Activated CD8-positive, alpha-beta T cell treated with anti-CD3 and anti-CD28 coated beads, Interleukin-2, amount 10 ng/mL, durations not matched to agents 7 days and 5 days (primary cell): ENCODE measurements at regions not wholly inside any gene's neighbourhood (a gene's known extent, or its start where the extent isn't known, plus 50 kb on each side); places are given as distances from the start of the nearest gene placed in this dataset.

ENCODE experiments used
- ATAC-seq: fragments of 150-1000 bp; cut with Tn5 transposase; one replicate; pipeline ENCODE4 v1.10.0; 2021; ENCODE audit warnings: moderate library complexity
- CTCF ChIA-PET: fragments of 350-600 bp; sonication (Branson Sonifier 250); formaldehyde crosslinking; loops from one replicate; lab custom pipeline; 2021; ENCODE audit warnings: antibody characterized with exemption; lab: Charles Lee
- POLR2A ChIA-PET: fragments of 350-600 bp; sonication (Branson Sonifier 250); formaldehyde crosslinking; loops from one replicate; lab custom pipeline; 2021; ENCODE audit warnings: antibody characterized with exemption; lab: Charles Lee
- DNase-seq: peaks from one replicate; pipeline ENCODE4 v3.0.0-alpha.2; 2020
- H3K27ac Mint-ChIP-seq: one replicate; pipeline ENCODE4 v1.8.0; 2021; ENCODE audit warnings: mild to moderate bottlenecking, mixed read lengths
- H3K27me3 Mint-ChIP-seq: one replicate; pipeline ENCODE4 v1.8.0; 2021; ENCODE audit warnings: low read depth, mixed read lengths
- H3K36me3 Mint-ChIP-seq: one replicate; pipeline ENCODE4 v1.8.0; 2021; ENCODE audit warnings: low read depth, mixed read lengths
- H3K4me1 Mint-ChIP-seq: one replicate; pipeline ENCODE4 v1.8.0; 2021; ENCODE audit warnings: low read depth, mixed read lengths
- H3K4me3 Mint-ChIP-seq: one replicate; pipeline ENCODE4 v1.8.0; 2021; ENCODE audit warnings: mild to moderate bottlenecking, mixed read lengths
- H3K9me3 Mint-ChIP-seq: one replicate; pipeline ENCODE4 v1.8.0; 2022; ENCODE audit warnings: mixed read lengths; ENCODE audit not compliant: insufficient read depth

- no peak overlapping the region for H3K4me3 Mint-ChIP-seq
Measured at GRCh38 chr4:8796096-8796495, 75.5 kb downstream of the HMX1 start.

GRCh38 chr4:8795140-8795539, 76.5 kb downstream of the HMX1 start:
- DNase-seq (no peak), ATAC-seq (no peak)
- Mint-ChIP-seq H3K9me3 (no peaks in the 10 kb centered on the region), H3K4me1 (no peaks in the 10 kb centered on the region), H3K4me3 (no peak overlapping the region), H3K27ac (no peak overlapping the region), H3K36me3 (no peaks in the 10 kb centered on the region), H3K27me3 (no peaks in the 10 kb centered on the region)
- ChIA-PET CTCF (no interaction called here), POLR2A (no interaction called here)

More at GRCh38 chr4:8796096-8796495, 75.5 kb downstream of the HMX1 start:
- Mint-ChIP-seq H3K36me3 (no peaks in the 10 kb centered on the region), H3K9me3 (no peaks in the 10 kb centered on the region), H3K27me3 (no peaks in the 10 kb centered on the region), H3K4me1 (no peaks in the 10 kb centered on the region), H3K27ac (no peak overlapping the region)
- ChIA-PET CTCF (interaction anchor here (1.0 kb wide), 1 partner anchor 21 kb away, joined by 3 read pairs; no protein-coding TSS in a partner anchor), POLR2A (interaction anchor here (2.0 kb wide), 1 partner anchor 21 kb away, joined by 5 read pairs; no protein-coding TSS in a partner anchor)
- ATAC-seq (no peak), DNase-seq (no peak)

GRCh38 chr4:8794491-8794890, 77.1 kb downstream of the HMX1 start:
- Mint-ChIP-seq H3K36me3 (no peaks in the 10 kb centered on the region), H3K9me3 (no peaks in the 10 kb centered on the region), H3K27ac (no peak overlapping the region), H3K4me3 (no peak overlapping the region), H3K27me3 (no peaks in the 10 kb centered on the region), H3K4me1 (no peaks in the 10 kb centered on the region)
- DNase-seq (no peak), ATAC-seq (no peak)
- CTCF ChIA-PET, result no interaction called here
- POLR2A ChIA-PET, result no interaction called here

GRCh38 chr4:8793571-8794160, 78.0 kb downstream of the HMX1 start:
- no peaks in the 10 kb centered on the region for H3K4me1 Mint-ChIP-seq
- no peaks in the 10 kb centered on the region for H3K36me3 Mint-ChIP-seq
- no peaks in the 10 kb centered on the region for H3K27me3 Mint-ChIP-seq
- ChIA-PET POLR2A (no interaction called here), CTCF (no interaction called here)
- ATAC-seq (no peak), DNase-seq (no peak)
- no peak overlapping the region for H3K4me3 Mint-ChIP-seq
- H3K9me3 Mint-ChIP-seq, result no peaks in the 10 kb centered on the region
- no peak overlapping the region for H3K27ac Mint-ChIP-seq

- CTCF ChIA-PET, result no interaction called here
- Mint-ChIP-seq H3K36me3 (no peaks in the 10 kb centered on the region), H3K4me1 (no peaks in the 10 kb centered on the region), H3K4me3 (no peak overlapping the region), H3K9me3 (no peaks in the 10 kb centered on the region), H3K27me3 (no peaks in the 10 kb centered on the region), H3K27ac (no peak overlapping the region)
- no peak for DNase-seq
- POLR2A ChIA-PET, result no interaction called here
- no peak for ATAC-seq
Measured at GRCh38 chr4:8792491-8792890, 79.1 kb downstream of the HMX1 start.

GRCh38 chr4:8791609-8792008, 80.0 kb downstream of the HMX1 start:
- Mint-ChIP-seq H3K36me3 (no peaks in the 10 kb centered on the region), H3K27ac (no peak overlapping the region), H3K27me3 (no peaks in the 10 kb centered on the region), H3K9me3 (no peaks in the 10 kb centered on the region), H3K4me3 (no peak overlapping the region), H3K4me1 (no peaks in the 10 kb centered on the region)
- ChIA-PET POLR2A (no interaction called here), CTCF (no interaction called here)
- no peak for ATAC-seq
- no peak for DNase-seq

GRCh38 chr4:8790749-8791148, 80.9 kb downstream of the HMX1 start:
- no peak for DNase-seq
- Mint-ChIP-seq H3K4me1 (no peaks in the 10 kb centered on the region), H3K9me3 (no peaks in the 10 kb centered on the region), H3K4me3 (no peak overlapping the region), H3K36me3 (no peaks in the 10 kb centered on the region), H3K27ac (no peak overlapping the region), H3K27me3 (no peaks in the 10 kb centered on the region)
- ChIA-PET CTCF (no interaction called here), POLR2A (no interaction called here)
- no peak for ATAC-seq

- no peak overlapping the region for H3K4me3 Mint-ChIP-seq
- no peaks in the 10 kb centered on the region for H3K36me3 Mint-ChIP-seq
- POLR2A ChIA-PET, result no interaction called here
- H3K4me1 Mint-ChIP-seq, result no peaks in the 10 kb centered on the region
- H3K27me3 Mint-ChIP-seq, result no peaks in the 10 kb centered on the region
- ATAC-seq, result no peak
- H3K27ac Mint-ChIP-seq, result no peak overlapping the region
- no peaks in the 10 kb centered on the region for H3K9me3 Mint-ChIP-seq
- CTCF ChIA-PET, result no interaction called here
- no peak for DNase-seq
Measured at GRCh38 chr4:8788174-8788573, 83.5 kb downstream of the HMX1 start.

- ATAC-seq (no peak), DNase-seq (no peak)
- Mint-ChIP-seq H3K4me1 (no peaks in the 10 kb centered on the region), H3K27me3 (no peaks in the 10 kb centered on the region), H3K4me3 (no peak overlapping the region), H3K27ac (no peak overlapping the region), H3K9me3 (no peaks in the 10 kb centered on the region), H3K36me3 (no peaks in the 10 kb centered on the region)
- CTCF ChIA-PET, result no interaction called here
- POLR2A ChIA-PET, result no interaction called here
Measured at GRCh38 chr4:8786166-8786565, 85.5 kb downstream of the HMX1 start.

- Mint-ChIP-seq H3K4me3 (no peak overlapping the region), H3K36me3 (no peaks in the 10 kb centered on the region), H3K4me1 (no peaks in the 10 kb centered on the region), H3K27me3 (no peaks in the 10 kb centered on the region), H3K27ac (no peak overlapping the region), H3K9me3 (no peaks in the 10 kb centered on the region)
- ChIA-PET POLR2A (no interaction called here), CTCF (no interaction called here)
- ATAC-seq (no peak), DNase-seq (no peak)
Measured at GRCh38 chr4:8785656-8786142, 85.9 kb downstream of the HMX1 start.

- ChIA-PET CTCF (no interaction called here), POLR2A (no interaction called here)
- no peak overlapping the region for H3K4me3 Mint-ChIP-seq
- no peak overlapping the region for H3K27ac Mint-ChIP-seq
- H3K36me3 Mint-ChIP-seq, result no peaks in the 10 kb centered on the region
- no peak for DNase-seq
- H3K4me1 Mint-ChIP-seq, result no peaks in the 10 kb centered on the region
- no peaks in the 10 kb centered on the region for H3K9me3 Mint-ChIP-seq
- H3K27me3 Mint-ChIP-seq, result no peaks in the 10 kb centered on the region
- ATAC-seq, result no peak
Measured at GRCh38 chr4:8783736-8784135, 87.9 kb downstream of the HMX1 start.

GRCh38 chr4:8782135-8782534, 89.5 kb downstream of the HMX1 start:
- H3K27me3 Mint-ChIP-seq, result no peaks in the 10 kb centered on the region
- H3K9me3 Mint-ChIP-seq, result no peaks in the 10 kb centered on the region
- no peak for ATAC-seq
- no peak overlapping the region for H3K4me3 Mint-ChIP-seq
- no peak for DNase-seq
- H3K36me3 Mint-ChIP-seq, result no peaks in the 10 kb centered on the region
- no peaks in the 10 kb centered on the region for H3K4me1 Mint-ChIP-seq
- POLR2A ChIA-PET, result no interaction called here
- CTCF ChIA-PET, result no interaction called here
- no peak overlapping the region for H3K27ac Mint-ChIP-seq

GRCh38 chr4:8781641-8782040, 90.0 kb downstream of the HMX1 start:
- DNase-seq (no peak), ATAC-seq (no peak)
- H3K4me3 Mint-ChIP-seq, result no peak overlapping the region
- POLR2A ChIA-PET, result no interaction called here
- H3K36me3 Mint-ChIP-seq, result no peaks in the 10 kb centered on the region
- no peaks in the 10 kb centered on the region for H3K27me3 Mint-ChIP-seq
- no peaks in the 10 kb centered on the region for H3K4me1 Mint-ChIP-seq
- H3K9me3 Mint-ChIP-seq, result no peaks in the 10 kb centered on the region
- H3K27ac Mint-ChIP-seq, result no peak overlapping the region
- CTCF ChIA-PET, result no interaction called here
